H1 (cell line): ENCODE measurements at regions not wholly inside any gene's neighbourhood (a gene's known extent, or its start where the extent isn't known, plus 50 kb on each side); places are given as distances from the start of the nearest gene placed in this dataset.
"Not testable (repeated sequence)": the region's sequence is repeated elsewhere in the genome, so short reads cannot be mapped to it uniquely, and the experiment has no call there.

ENCODE experiments used
- CTCF ChIA-PET: fragments of 300-600 bp; sonication (Branson Sonifier 250); formaldehyde crosslinking; loops from one replicate; lab custom pipeline; 2021; ENCODE audit not compliant: partially characterized antibody; lab: Charles Lee
- POLR2A ChIA-PET: fragments of 300-600 bp; sonication (Branson Sonifier 250); formaldehyde crosslinking; loops from one replicate; lab custom pipeline; 2021; ENCODE audit warnings: inconsistent platforms; ENCODE audit not compliant: partially characterized antibody; lab: Charles Lee
- DNase-seq, 2 experiments: peaks; one replicate each; pipeline versions ENCODE4 v3.0.0 to v3.0.0-alpha.2; 2010 to 2022; ENCODE audit warnings: low spot score in 2 of 2, low read depth in 1 of 2, mixed read lengths in 1 of 2
- FAIRE-seq: peaks from 2 replicates; lab custom pipeline; 2011; peaks lifted over from hg19 to GRCh38; lab: Jason Lieb, UNC
- H2AFZ ChIP-seq: 2 replicates; pipeline ENCODE4 v1.8.1; 2012; ENCODE audit warnings: low read length, inconsistent platforms
- H2AK5ac ChIP-seq: 2 replicates; pipeline ENCODE4 v1.6.1; 2013; ENCODE audit warnings: low read depth, low read length
- H2BK120ac ChIP-seq: replicated peaks from 2 replicates; pipeline ENCODE3; 2013; ENCODE audit warnings: low read depth, low read length, inconsistent platforms
- H2BK12ac ChIP-seq: 2 replicates; pipeline ENCODE4 v1.6.1; 2013; ENCODE audit warnings: low read depth, low read length
- H2BK15ac ChIP-seq: 2 replicates; pipeline ENCODE4 v1.6.1; 2013; ENCODE audit warnings: low read length
- H2BK20ac ChIP-seq: 2 replicates; pipeline ENCODE4 v1.6.1; 2013; ENCODE audit warnings: low read length
- H2BK5ac ChIP-seq: 2 replicates; pipeline ENCODE4 v1.6.1; 2013; ENCODE audit warnings: low read depth, low read length
- H3K14ac ChIP-seq: 2 replicates; pipeline ENCODE4 v1.6.1; 2013; ENCODE audit warnings: inconsistent platforms; ENCODE audit not compliant: insufficient read length
- H3K18ac ChIP-seq: 2 replicates; pipeline ENCODE4 v1.6.1; 2013; ENCODE audit warnings: low read length; ENCODE audit errors: extremely low read depth
- H3K23ac ChIP-seq: 2 replicates; pipeline ENCODE4 v1.6.1; 2013; ENCODE audit warnings: inconsistent platforms; ENCODE audit not compliant: insufficient read length
- H3K23me2 ChIP-seq: 2 replicates; pipeline ENCODE4 v1.6.1; 2013; ENCODE audit warnings: low read depth, low read length
- H3K27ac ChIP-seq: 2 replicates; pipeline ENCODE4 v1.6.1; 2011; ENCODE audit warnings: low read depth, low read length, inconsistent platforms
- H3K27me3 ChIP-seq, 4 experiments: replicated peaks in 1 of 4; 1 replicate in 1 of 4; 2 replicates in 3 of 4; pipeline versions ENCODE4 v1.6.1 to v1.8.1; 2011 to 2013; ENCODE audit warnings: low read length in 3 of 4, mild to moderate bottlenecking in 3 of 4, inconsistent platforms in 2 of 4, mixed read lengths in 2 of 4, moderate library complexity in 1 of 4; ENCODE audit not compliant: control insufficient read depth in 3 of 4, insufficient read depth in 3 of 4; ENCODE audit errors: extremely low read depth in 1 of 4
- H3K36me3 ChIP-seq, 4 experiments: 2 replicates each; pipeline versions ENCODE4 v1.6.1 to v1.8.1; 2011 to 2013; ENCODE audit warnings: mild to moderate bottlenecking in 4 of 4, low read length in 3 of 4, moderate library complexity in 2 of 4, control low read depth in 1 of 4, inconsistent platforms in 1 of 4; ENCODE audit not compliant: insufficient read depth in 4 of 4, control insufficient read depth in 2 of 4
- H3K4ac ChIP-seq: replicated peaks from 2 replicates; pipeline ENCODE3; 2013; ENCODE audit warnings: low read length, low read depth, mixed read lengths, inconsistent platforms; ENCODE audit not compliant: insufficient read length
- H3K4me1 ChIP-seq, 4 experiments: replicated peaks in 1 of 4; 1 replicate in 1 of 4; 2 replicates in 3 of 4; pipeline versions ENCODE4 v1.6.1 to v1.8.1; 2011 to 2013; ENCODE audit warnings: low read length in 3 of 4, inconsistent platforms in 2 of 4, mixed read lengths in 1 of 4; ENCODE audit not compliant: insufficient read depth in 4 of 4, control insufficient read depth in 3 of 4
- H3K4me2 ChIP-seq, 2 experiments: 2 replicates each; pipeline versions ENCODE4 v1.6.1 to v1.8.1; 2011 to 2013; ENCODE audit warnings: low read depth in 2 of 2, low read length in 2 of 2, control low read depth in 1 of 2, inconsistent platforms in 1 of 2, mild to moderate bottlenecking in 1 of 2; ENCODE audit not compliant: insufficient read depth in 1 of 2
- H3K4me3 ChIP-seq, 4 experiments: fragments of 200-600, 300-600 bp in 1 of 4; sonication (generic), shearing (Covaris generic), sonication (Bioruptor Twin) in 1 of 4; 2 replicates each; pipeline versions ENCODE4 v1.5.1 to v1.8.1; 2011 to 2016; ENCODE audit warnings: low read length in 4 of 4, low read depth in 3 of 4, control low read depth in 2 of 4, inconsistent platforms in 2 of 4, mild to moderate bottlenecking in 2 of 4, mixed read lengths in 1 of 4, moderate library complexity in 1 of 4; ENCODE audit not compliant: insufficient read depth in 2 of 4; ENCODE audit errors: extremely low read depth in 1 of 4
- H3K56ac ChIP-seq: replicated peaks from 2 replicates; pipeline ENCODE3; 2013; ENCODE audit warnings: low read depth, mild to moderate bottlenecking, mixed read lengths, low read length, inconsistent platforms; ENCODE audit not compliant: insufficient read length
- H3K79me1 ChIP-seq: 2 replicates; pipeline ENCODE4 v1.6.1; 2013; ENCODE audit warnings: low read depth, low read length, control low read depth
- H3K79me2 ChIP-seq, 2 experiments: 2 replicates each; pipeline versions ENCODE4 v1.6.1 to v1.8.1; 2012 to 2013; ENCODE audit warnings: low read length in 2 of 2, mild to moderate bottlenecking in 2 of 2, inconsistent platforms in 1 of 2; ENCODE audit not compliant: insufficient read depth in 2 of 2, control insufficient read depth in 1 of 2
- H3K9ac ChIP-seq, 4 experiments: replicated peaks in 1 of 4; 1 replicate in 1 of 4; 2 replicates in 3 of 4; pipeline versions ENCODE4 v1.6.1 to v1.8.1; 2011 to 2013; ENCODE audit warnings: low read depth in 3 of 4, low read length in 3 of 4, control low read depth in 2 of 4, mild to moderate bottlenecking in 2 of 4, moderate library complexity in 2 of 4, inconsistent platforms in 1 of 4; ENCODE audit errors: extremely low read depth in 1 of 4
- H3K9me3 ChIP-seq, 2 experiments: 2 replicates each; pipeline versions ENCODE4 v1.6.1 to v1.8.1; 2012 to 2013; ENCODE audit warnings: mild to moderate bottlenecking in 2 of 2, moderate library complexity in 2 of 2, control low read depth in 1 of 2, inconsistent platforms in 1 of 2, low read depth in 1 of 2, low read length in 1 of 2, mixed read lengths in 1 of 2; ENCODE audit not compliant: insufficient read depth in 2 of 2
- H4K20me1 ChIP-seq, 2 experiments: replicated peaks in 1 of 2; 2 replicates each; pipeline versions ENCODE3 to v1.8.1; 2011 to 2013; ENCODE audit warnings: inconsistent platforms in 2 of 2, low read length in 2 of 2, mild to moderate bottlenecking in 1 of 2; ENCODE audit not compliant: insufficient read depth in 2 of 2, control insufficient read depth in 1 of 2
- H4K5ac ChIP-seq: 2 replicates; pipeline ENCODE4 v1.6.1; 2013; ENCODE audit warnings: low read length, low read depth, mixed read lengths, inconsistent platforms; ENCODE audit not compliant: insufficient read length
- H4K8ac ChIP-seq: 2 replicates; pipeline ENCODE4 v1.8.0; 2013; ENCODE audit warnings: mild to moderate bottlenecking, moderate library complexity, low read length, inconsistent platforms; ENCODE audit not compliant: insufficient read depth; ENCODE audit errors: extremely low read depth
- H4K91ac ChIP-seq: replicated peaks from 2 replicates; pipeline ENCODE3; 2013; ENCODE audit warnings: low read length, mixed read lengths, inconsistent platforms; ENCODE audit not compliant: insufficient read length
- CTCF ChIP-seq, 3 experiments: IDR thresholded peaks; 1 replicate in 2 of 3; 2 replicates in 1 of 3; pipeline versions ENCODE4 v1.5.1 to v1.6.1; 2011; ENCODE audit warnings: low read length in 3 of 3, mild to moderate bottlenecking in 3 of 3, inconsistent platforms in 2 of 3, low read depth in 1 of 3, moderate library complexity in 1 of 3; ENCODE audit not compliant: insufficient read depth in 1 of 3; ENCODE audit errors: control extremely low read depth in 1 of 3
- TAF7 ChIP-seq: optimal IDR thresholded peaks from 2 replicates; pipeline ENCODE3; 2011; ENCODE audit warnings: low read depth, mild to moderate bottlenecking, inconsistent platforms, low read length, moderate library complexity, borderline replicate concordance
- WGBS, 2 experiments: shearing (Covaris generic) in 1 of 2; methylation state at CpG; one replicate each; pipeline versions ENCODE4 v1.1.6 to v1.1.7; 2013 to 2015; ENCODE audit warnings: low lambda C conversion rate in 2 of 2, mixed read lengths in 2 of 2, inconsistent platforms in 1 of 2, low coverage in 1 of 2, missing lambda C conversion rate in 1 of 2; ENCODE audit not compliant: insufficient replicate concordance in 2 of 2, insufficient coverage in 1 of 2, insufficient read length in 1 of 2; ENCODE audit errors: extremely low coverage in 1 of 2, missing lambda C conversion rate in 1 of 2; 5-methylcytosine and 5-hydroxymethylcytosine counted together

DNA sequence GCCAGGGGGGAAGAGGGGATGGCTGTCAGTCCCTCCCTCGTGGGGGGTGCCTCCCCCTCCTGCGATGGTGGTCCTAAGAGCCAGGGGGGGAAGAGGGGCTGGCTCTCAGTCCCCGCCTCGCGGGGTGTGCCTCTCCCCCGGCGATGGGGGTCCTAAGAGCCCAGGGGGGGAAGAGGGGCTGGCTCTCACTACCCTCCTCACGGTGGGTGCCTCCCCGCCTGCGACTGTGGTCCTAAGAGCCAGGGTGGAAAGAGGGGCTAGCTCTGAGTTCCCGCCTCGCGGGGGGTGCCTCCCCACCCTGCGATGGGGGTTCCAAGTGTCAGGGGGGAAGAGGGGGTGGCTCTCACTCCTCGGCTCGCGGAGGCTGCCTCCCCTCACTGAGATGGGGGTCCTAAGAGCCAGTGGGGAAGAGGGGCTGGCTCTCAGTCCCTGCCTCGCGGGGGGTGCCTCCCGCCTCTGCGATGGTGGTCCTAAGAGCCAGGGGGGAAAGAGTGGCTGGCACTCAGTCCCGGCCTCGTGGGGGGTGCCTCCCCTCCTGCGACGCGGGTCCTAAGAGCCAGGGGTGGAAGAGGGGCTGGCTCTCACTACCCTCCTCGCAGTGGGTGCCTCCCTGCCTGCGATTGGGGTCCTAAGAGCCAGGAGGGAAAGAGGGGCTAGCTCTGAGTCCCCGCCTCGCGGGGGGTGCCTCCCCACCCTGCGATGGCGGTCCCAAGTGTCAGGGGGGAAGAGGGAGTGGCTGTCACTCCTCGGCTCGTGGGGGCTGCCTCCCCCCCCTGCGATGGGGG lies 2325.6 kb upstream of the PCDH20 start (continued):
- TF ChIP-seq CTCF (IDR thresholded peaks at IDR 0.05; ENCODE audit: control extremely low read depth in 1 of 3, insufficient read depth in 1 of 3, low read depth in 1 of 3, low read length in 3 of 3) (no peak), TAF7 (no peak)

GRCh38 chr13:63739112-63739735 lies 2323.6 kb upstream of the PCDH20 start:
- peaks cover 0 to 22% of the 10 kb centered on the region in 2 experiments; a peak in 2 of 4 replicates for H3K9me3 ChIP-seq
- H2BK120ac ChIP-seq, H3K36me3 ChIP-seq, H2BK20ac ChIP-seq, H3K27me3 ChIP-seq, H2BK5ac ChIP-seq, H2BK12ac ChIP-seq, H3K4ac ChIP-seq, H3K14ac ChIP-seq, H3K4me2 ChIP-seq, H3K23me2 ChIP-seq, H3K9ac ChIP-seq, H3K4me1 ChIP-seq, FAIRE-seq, H4K20me1 ChIP-seq, DNase-seq, H3K4me3 ChIP-seq, H2AFZ ChIP-seq, H3K18ac ChIP-seq, H3K79me2 ChIP-seq, H2BK15ac ChIP-seq, H3K27ac ChIP-seq, H3K23ac ChIP-seq, CTCF ChIA-PET, H2AK5ac ChIP-seq, H3K56ac ChIP-seq, H4K5ac ChIP-seq, H4K8ac ChIP-seq, H4K91ac ChIP-seq, POLR2A ChIA-PET, H3K79me1 ChIP-seq: not testable (repeated sequence)
- 90% methylated on average over 3 of the region's 23 CpGs; no CpG with 5 or more reads in 1 of the 2 experiments for WGBS, 2 experiments
